ENCODE measurements at regions not wholly inside any gene's neighbourhood (a gene's known extent, or its start where the extent isn't known, plus 50 kb on each side); places are given as distances from the start of the nearest gene placed in this dataset.

- no peak for TF ChIP-seq EZH2 (IDR thresholded peaks at IDR 0.05; ENCODE audit: low read length, unreplicated experiment)
- TF ChIP-seq CTCF (conservative IDR thresholded peaks at IDR 0.05; ENCODE audit: low read depth, low read length) = no peak
These were observed 400.8 kb upstream of the IRX4 start for GRCh38 chr5:2283481-2284045.
